Trophoblast cell (in vitro differentiated cells and primary cell): ENCODE measurements at regions not wholly inside any gene's neighbourhood (a gene's known extent, or its start where the extent isn't known, plus 50 kb on each side); places are given as distances from the start of the nearest gene placed in this dataset.

Experiments
- DNase-seq, 2 donors: peaks; one replicate each; pipeline ENCODE4 v3.0.0-alpha.2; 2016
- H2AFZ ChIP-seq: 2 replicates; pipeline ENCODE4 v1.6.1; 2013; ENCODE audit warnings: low read length, moderate library complexity, mild to moderate bottlenecking; ENCODE audit not compliant: insufficient read depth, poor library complexity
- H2AK5ac ChIP-seq: 2 replicates; pipeline ENCODE4 v1.6.1; 2013; ENCODE audit warnings: mild to moderate bottlenecking, low read length
- H2BK120ac ChIP-seq: 2 replicates; pipeline ENCODE4 v1.6.1; 2013; ENCODE audit warnings: low read length, mild to moderate bottlenecking, moderate library complexity; ENCODE audit not compliant: insufficient read depth, poor library complexity
- H2BK12ac ChIP-seq: 2 replicates; pipeline ENCODE4 v1.6.1; 2013; ENCODE audit warnings: mild to moderate bottlenecking, low read length, moderate library complexity
- H2BK5ac ChIP-seq: 2 replicates; pipeline ENCODE4 v1.6.1; 2013; ENCODE audit warnings: low read length, low read depth, moderate library complexity, mild to moderate bottlenecking; ENCODE audit not compliant: poor library complexity
- H3K14ac ChIP-seq: 2 replicates; pipeline ENCODE4 v1.6.1; 2013; ENCODE audit warnings: mild to moderate bottlenecking, low read length
- H3K18ac ChIP-seq: 2 replicates; pipeline ENCODE4 v1.6.1; 2013; ENCODE audit warnings: mild to moderate bottlenecking, low read length
- H3K23ac ChIP-seq: 2 replicates; pipeline ENCODE4 v1.6.1; 2013; ENCODE audit warnings: low read length
- H3K27ac ChIP-seq: 2 replicates; pipeline ENCODE4 v1.5.1; 2013; ENCODE audit warnings: low read depth, mild to moderate bottlenecking, inconsistent platforms, low read length, moderate library complexity
- H3K27me3 ChIP-seq: 2 replicates; pipeline ENCODE4 v1.6.1; 2013; ENCODE audit warnings: inconsistent platforms, mild to moderate bottlenecking, low read length, moderate library complexity; ENCODE audit not compliant: insufficient read depth
- H3K36me3 ChIP-seq, 2 experiments: 1 replicate in 1 of 2; 2 replicates in 1 of 2; pipeline ENCODE4 v1.6.1; 2013; ENCODE audit warnings: low read length in 2 of 2, mild to moderate bottlenecking in 2 of 2, moderate library complexity in 1 of 2; ENCODE audit not compliant: insufficient read depth in 2 of 2, control insufficient read depth in 1 of 2
- H3K4ac ChIP-seq: 2 replicates; pipeline ENCODE4 v1.6.1; 2013; ENCODE audit warnings: low read depth, mild to moderate bottlenecking, low read length, moderate library complexity
- H3K4me1 ChIP-seq, 2 experiments: 1 replicate in 1 of 2; 2 replicates in 1 of 2; pipeline ENCODE4 v1.6.1; 2013; ENCODE audit warnings: low read length in 2 of 2, mild to moderate bottlenecking in 2 of 2, moderate library complexity in 1 of 2; ENCODE audit not compliant: insufficient read depth in 2 of 2, control insufficient read depth in 1 of 2
- H3K4me2 ChIP-seq: 2 replicates; pipeline ENCODE4 v1.6.1; 2013; ENCODE audit warnings: inconsistent platforms, mild to moderate bottlenecking, low read length, moderate library complexity
- H3K4me3 ChIP-seq: 2 replicates; pipeline ENCODE4 v1.5.1; 2013; ENCODE audit warnings: mild to moderate bottlenecking, low read depth, low read length, inconsistent platforms
- H3K79me1 ChIP-seq: one replicate; pipeline ENCODE4 v1.6.1; 2013; ENCODE audit warnings: low read length
- H3K79me2 ChIP-seq: 2 replicates; pipeline ENCODE4 v1.6.1; 2013; ENCODE audit warnings: low read length, mild to moderate bottlenecking; ENCODE audit not compliant: control insufficient read depth, insufficient read depth, poor library complexity
- H3K9ac ChIP-seq: 2 replicates; pipeline ENCODE4 v1.6.1; 2013; ENCODE audit warnings: mild to moderate bottlenecking, low read length
- H3K9me3 ChIP-seq: 2 replicates; pipeline ENCODE4 v1.6.1; 2013; ENCODE audit warnings: low read depth, mild to moderate bottlenecking, control low read depth, inconsistent platforms, low read length; ENCODE audit not compliant: insufficient read depth
- H4K12ac ChIP-seq: 2 replicates; pipeline ENCODE4 v1.6.1; 2013; ENCODE audit warnings: low read depth, mild to moderate bottlenecking, low read length, moderate library complexity
- H4K8ac ChIP-seq: 2 replicates; pipeline ENCODE4 v1.6.1; 2013; ENCODE audit warnings: low read depth, mild to moderate bottlenecking, low read length, moderate library complexity
- H4K91ac ChIP-seq: one replicate; pipeline ENCODE4 v1.6.1; 2013; ENCODE audit warnings: low read depth, mild to moderate bottlenecking, low read length, moderate library complexity
- WGBS: extraction: QIAGEN DNeasy Blood & Tissue Kit; methylation state at CpG from one replicate; pipeline ENCODE4 v1.1.7; 2013; ENCODE audit warnings: missing lambda C conversion rate; ENCODE audit not compliant: insufficient read length, insufficient coverage; ENCODE audit errors: extremely low coverage; 5-methylcytosine and 5-hydroxymethylcytosine counted together

DNA sequence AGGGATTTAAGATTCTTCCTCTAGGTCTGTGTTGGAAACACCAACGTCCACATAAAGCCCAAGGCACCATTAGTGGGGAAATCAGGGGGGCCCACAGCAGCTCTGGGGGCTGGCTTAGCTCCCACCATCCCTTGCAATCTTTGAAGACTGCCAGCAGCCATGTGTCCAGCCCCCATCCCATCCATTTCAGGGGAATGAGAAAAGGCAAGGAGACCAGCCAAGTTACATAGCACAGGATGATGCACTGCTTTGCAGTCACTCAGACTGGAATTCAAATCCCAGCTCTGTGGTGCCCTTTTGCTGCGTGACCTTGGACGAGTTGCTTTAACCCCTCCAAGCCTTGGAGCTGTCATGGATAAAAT lies 108.9 kb upstream of the ZMIZ1 start:
- Histone ChIP-seq H3K4ac (no peak overlapping the region), H3K27ac (no peak overlapping the region), H3K14ac (no peak overlapping the region), H4K8ac (no peak overlapping the region), H4K91ac (no peak overlapping the region), H2BK12ac (no peak overlapping the region), H2BK5ac (no peak overlapping the region), H3K79me2 (no peaks in the 10 kb centered on the region), H3K36me3 (no peaks in the 10 kb centered on the region), H3K9me3 (no peaks in the 10 kb centered on the region), H2AFZ (no peak overlapping the region), H3K23ac (no peak overlapping the region), H2AK5ac (no peak overlapping the region), H3K4me2 (no peak overlapping the region), H3K4me1 (peaks cover 13 to 18% of the 10 kb centered on the region in 2 experiments), H3K79me1 (peaks cover 9% of the 10 kb centered on the region), H3K18ac (no peak overlapping the region), H3K4me3 (no peak overlapping the region), H3K27me3 (no peaks in the 10 kb centered on the region), H2BK120ac (no peak overlapping the region), H3K9ac (no peak overlapping the region), H4K12ac (no peak overlapping the region)
- DNase-seq = no peak
- WGBS = no CpG with 5 or more reads among the region's 3 CpGs

DNA sequence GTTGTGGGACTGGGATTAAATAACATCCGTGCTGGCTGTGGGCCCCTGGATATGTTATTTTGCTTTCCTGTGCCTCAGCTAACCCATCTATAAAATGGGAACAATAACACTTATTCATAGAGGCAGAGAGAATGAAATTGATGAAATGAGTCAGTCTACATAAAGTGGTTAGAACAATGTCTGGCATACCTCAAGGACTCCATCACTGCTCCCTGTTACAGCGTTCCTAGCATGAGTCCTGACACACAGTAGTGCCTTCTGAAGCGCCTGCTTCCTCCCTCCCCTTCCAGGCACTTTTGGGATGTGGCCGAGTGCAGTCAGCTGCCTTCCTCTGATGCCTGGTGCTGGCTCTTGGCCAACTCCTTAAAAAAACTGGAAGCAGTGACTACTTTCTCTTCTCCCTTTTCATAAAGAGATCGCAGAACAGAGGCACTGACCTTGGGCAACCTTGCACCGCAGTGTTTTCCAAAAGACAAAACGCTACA lies 108.4 kb upstream of the ZMIZ1 start:
- no peak overlapping the region for H3K27ac ChIP-seq
- no peak overlapping the region for H2BK120ac ChIP-seq
- no peak overlapping the region for H2BK12ac ChIP-seq
- no peaks in the 10 kb centered on the region for H3K79me2 ChIP-seq
- no peaks in the 10 kb centered on the region for H3K9me3 ChIP-seq
- H3K27me3 ChIP-seq = no peaks in the 10 kb centered on the region
- H4K8ac ChIP-seq = no peak overlapping the region
- no peak overlapping the region for H3K4me3 ChIP-seq
- no peak overlapping the region for H3K4me2 ChIP-seq
- no peak overlapping the region for H2BK5ac ChIP-seq
- no peak overlapping the region for H2AK5ac ChIP-seq
- H3K4ac ChIP-seq = no peak overlapping the region
- no peak overlapping the region for H4K91ac ChIP-seq
- no peak overlapping the region for H3K14ac ChIP-seq
- peaks cover 17 to 23% of the 10 kb centered on the region in 2 experiments for H3K4me1 ChIP-seq
- H3K79me1 ChIP-seq = peaks cover 9% of the 10 kb centered on the region
- H3K23ac ChIP-seq = no peak overlapping the region
- H3K36me3 ChIP-seq = no peaks in the 10 kb centered on the region
- no peak overlapping the region for H3K9ac ChIP-seq
- no peak overlapping the region for H2AFZ ChIP-seq
- H3K18ac ChIP-seq = no peak overlapping the region
- H4K12ac ChIP-seq = no peak overlapping the region
- no CpG with 5 or more reads among the region's 7 CpGs for WGBS
- DNase-seq = peak in 1 of 2 donors; percentile 42

DNA sequence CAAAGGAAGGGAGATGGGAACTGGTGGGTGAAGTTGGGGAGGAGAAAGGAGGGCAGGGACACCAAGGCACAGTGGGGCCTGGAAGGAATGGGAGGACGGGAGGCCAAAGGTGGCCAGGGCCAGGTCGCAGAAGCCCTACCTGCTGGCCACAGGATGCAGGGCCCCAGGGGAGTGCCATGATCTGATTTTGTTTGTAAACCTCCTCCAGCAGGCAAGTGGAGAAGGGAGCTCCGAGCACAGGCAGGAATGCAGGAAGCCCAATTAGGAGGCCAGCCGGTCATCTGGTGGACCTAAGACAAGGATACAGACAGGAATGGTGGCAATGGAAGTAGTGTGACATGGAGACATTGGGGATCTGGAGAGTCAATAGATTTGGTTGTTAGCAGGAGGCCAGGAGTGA lies 107.0 kb upstream of the ZMIZ1 start:
- no peak overlapping the region for H3K14ac ChIP-seq
- H3K23ac ChIP-seq = no peak overlapping the region
- H4K8ac ChIP-seq = no peak overlapping the region
- WGBS = no CpG with 5 or more reads among the region's 4 CpGs
- no peaks in the 10 kb centered on the region for H3K27me3 ChIP-seq
- H3K18ac ChIP-seq = no peak overlapping the region
- no peak overlapping the region for H3K27ac ChIP-seq
- H3K9ac ChIP-seq = no peak overlapping the region
- H3K4me3 ChIP-seq = no peak overlapping the region
- H3K36me3 ChIP-seq = no peaks in the 10 kb centered on the region
- no peak overlapping the region for H4K12ac ChIP-seq
- peaks cover 11% of the 10 kb centered on the region for H3K79me1 ChIP-seq
- peak overlapping the region; percentile 34 for H2AK5ac ChIP-seq
- H2BK120ac ChIP-seq = no peak overlapping the region
- H2BK5ac ChIP-seq = no peak overlapping the region
- H3K9me3 ChIP-seq = no peaks in the 10 kb centered on the region
- H2AFZ ChIP-seq = no peak overlapping the region
- peaks cover 20 to 31% of the 10 kb centered on the region in 2 experiments for H3K4me1 ChIP-seq
- no peaks in the 10 kb centered on the region for H3K79me2 ChIP-seq
- DNase-seq = no peak
- no peak overlapping the region for H4K91ac ChIP-seq
- H2BK12ac ChIP-seq = no peak overlapping the region
- H3K4me2 ChIP-seq = no peak overlapping the region
- H3K4ac ChIP-seq = no peak overlapping the region

DNA sequence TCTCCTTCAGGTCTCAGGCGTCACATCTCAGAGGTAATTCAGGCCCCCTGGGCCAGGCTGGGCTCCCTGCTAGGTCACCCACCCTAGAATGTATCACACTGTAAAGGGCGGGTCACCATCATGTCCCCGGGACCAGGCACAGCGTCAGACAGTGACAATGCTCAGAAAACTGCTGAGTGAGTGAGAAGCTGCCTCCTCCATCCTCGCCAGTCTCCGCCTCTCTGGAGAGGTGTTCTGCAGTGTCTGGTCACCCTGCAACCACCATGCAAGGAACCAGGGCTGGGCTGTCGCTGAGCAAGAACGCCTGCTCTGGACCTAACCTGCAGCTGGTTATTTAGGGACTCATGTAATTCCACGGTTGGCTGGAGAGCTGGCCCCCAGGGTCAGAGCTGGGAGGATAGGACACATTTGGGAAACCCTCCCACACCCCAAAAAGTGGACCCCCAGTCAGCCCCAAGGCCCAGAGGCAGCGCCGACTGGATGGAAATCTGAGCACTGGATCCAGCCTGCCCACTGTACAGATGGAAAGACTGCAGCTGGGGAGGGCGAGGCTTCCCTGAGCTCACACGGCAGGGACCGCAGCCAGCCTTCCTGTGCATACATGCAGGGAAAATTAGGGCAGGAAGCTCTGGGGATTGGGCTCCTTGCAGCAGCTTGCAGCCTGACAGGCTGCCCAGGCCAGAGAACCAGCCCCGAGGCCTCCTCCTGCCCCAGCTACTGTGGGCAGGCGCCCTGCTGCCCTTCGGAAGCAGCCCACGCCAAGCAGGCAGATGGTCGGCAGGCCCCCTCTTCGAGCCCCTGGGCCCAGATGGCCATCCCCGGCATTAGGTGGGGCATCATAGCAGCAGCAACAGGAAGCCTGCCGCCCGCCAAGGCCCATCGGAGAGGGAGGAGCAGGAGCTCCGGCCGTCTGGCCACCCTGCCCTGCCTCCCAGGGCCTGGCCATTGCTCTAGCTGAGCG lies 105.4 kb upstream of the ZMIZ1 start:
- Histone ChIP-seq H2BK5ac (no peak overlapping the region), H4K12ac (no peak overlapping the region), H3K79me1 (peaks cover 11% of the 10 kb centered on the region), H3K9ac (no peak overlapping the region), H3K4me3 (no peak overlapping the region), H3K9me3 (no peaks in the 10 kb centered on the region), H2BK120ac (no peak overlapping the region), H3K23ac (no peak overlapping the region), H4K8ac (no peak overlapping the region), H2AK5ac (peak overlapping the region; percentile 55), H2AFZ (peak overlapping the region; percentile 43), H2BK12ac (peak overlapping the region; percentile 22), H3K4ac (no peak overlapping the region), H4K91ac (peak overlapping the region; percentile 12), H3K27me3 (no peaks in the 10 kb centered on the region), H3K4me1 (peaks cover 20 to 31% of the 10 kb centered on the region in 2 experiments), H3K27ac (no peak overlapping the region), H3K79me2 (no peaks in the 10 kb centered on the region), H3K36me3 (no peaks in the 10 kb centered on the region), H3K18ac (no peak overlapping the region), H3K4me2 (no peak overlapping the region), H3K14ac (peak overlapping the region; percentile 6)
- no peak for DNase-seq
- WGBS = no CpG with 5 or more reads among the region's 27 CpGs
